ENCODE measurements at regions not wholly inside any gene's neighbourhood (a gene's known extent, or its start where the extent isn't known, plus 50 kb on each side); places are given as distances from the start of the nearest gene placed in this dataset.

- TF ChIP-seq CTCF (IDR thresholded peaks at IDR 0.05) (no peak), POLR2A (IDR thresholded peaks at IDR 0.05) (no peak)
Observed at GRCh38 chr2:19823507-19823906, 78.3 kb downstream of the TTC32 start.

All from adrenal gland (tissue), 5 donors.